Peyer's patch (tissue), 4 donors: ENCODE measurements at regions not wholly inside any gene's neighbourhood (a gene's known extent, or its start where the extent isn't known, plus 50 kb on each side); places are given as distances from the start of the nearest gene placed in this dataset.
"Not testable (repeated sequence)": the region's sequence is repeated elsewhere in the genome, so short reads cannot be mapped to it uniquely, and the experiment has no call there.

ENCODE experiments used
- DNase-seq, 3 donors: peaks; one replicate each; pipeline ENCODE4 v3.0.0-alpha.2; 2017 to 2019
- H3K27ac ChIP-seq, 4 donors: fragments of 200-600 bp; sonication (generic); one replicate each; pipeline ENCODE4 v1.5.1; 2016 to 2019
- H3K27me3 ChIP-seq, 2 donors: fragments of 200-600 bp; sonication (generic); one replicate each; pipeline ENCODE4 v1.5.1; 2019
- H3K36me3 ChIP-seq, 3 donors: fragments of 200-600 bp; sonication (generic); one replicate each; pipeline ENCODE4 v1.5.1; 2016 to 2019
- H3K4me1 ChIP-seq, 4 donors: fragments of 200-600 bp; sonication (generic); one replicate each; pipeline ENCODE4 v1.5.1; 2016 to 2019
- H3K4me3 ChIP-seq, 4 donors: fragments of 200-600 bp; sonication (generic); 1 replicate in 3 of 4; 2 replicates in 1 of 4; pipeline ENCODE4 v1.5.1; 2016 to 2019; ENCODE audit warnings: mild to moderate bottlenecking in 1 of 4
- H3K9me3 ChIP-seq, 4 donors: fragments of 200-600 bp; sonication (generic); one replicate each; pipeline ENCODE4 v1.5.1; 2016 to 2019; ENCODE audit warnings: mild to moderate bottlenecking in 1 of 4
- POLR2A ChIP-seq, 2 donors: fragments of 450-650 bp; IDR thresholded peaks; one replicate each; pipeline ENCODE4 v1.5.1; 2017; ENCODE audit warnings: antibody characterized with exemption in 2 of 2, mild to moderate bottlenecking in 2 of 2, moderate library complexity in 2 of 2
- TF ChIP-seq, protein P1 (sequence below), 6 experiments: fragments of 450-650 bp in 4 of 6; fragments of 200-600 bp in 2 of 6; sonication (generic) in 1 of 6; IDR thresholded peaks; one replicate each; pipeline ENCODE4 v1.5.1; 2017 to 2019; ENCODE audit warnings: antibody characterized with exemption in 6 of 6, mild to moderate bottlenecking in 3 of 6, moderate library complexity in 1 of 6

DNA sequence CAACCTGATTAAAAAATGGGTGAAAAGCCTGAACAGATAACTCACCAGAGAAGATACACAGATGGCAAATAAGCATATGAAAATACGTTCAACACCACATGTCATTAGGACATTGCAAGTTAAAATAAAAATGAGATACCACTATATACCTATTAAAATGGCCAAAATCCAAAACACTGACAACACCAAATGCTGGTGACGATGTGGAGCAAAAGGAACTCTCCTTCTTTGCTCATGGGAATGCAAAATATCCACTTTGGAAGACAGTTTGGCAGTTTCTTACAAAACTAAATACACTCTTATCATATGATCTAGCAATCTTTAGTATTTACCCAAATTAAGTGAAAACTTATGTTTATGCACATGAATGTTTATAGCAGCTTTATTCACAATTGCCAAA lies 100.5 kb upstream of the ARID1B start:
- Histone ChIP-seq H3K27ac (no peak overlapping the region), H3K4me3 (no peak overlapping the region)

DNA sequence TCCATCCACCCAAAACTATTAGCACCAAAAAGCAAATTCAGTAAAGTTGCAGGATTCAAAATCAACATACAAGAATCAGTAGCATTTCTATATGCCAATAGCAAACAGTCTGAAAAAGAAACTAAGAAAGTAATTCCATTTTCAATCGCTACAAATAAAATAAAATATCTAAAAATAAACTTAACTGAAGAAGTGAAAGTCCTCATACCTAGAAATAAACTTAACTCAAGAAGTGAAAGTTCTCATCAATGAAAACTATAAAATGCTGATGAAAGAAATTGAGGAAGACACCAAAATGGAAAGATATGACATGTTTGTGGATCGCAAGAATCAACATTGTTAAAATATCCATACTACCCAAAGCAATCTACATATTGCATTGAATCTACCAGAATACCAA lies 103.0 kb upstream of the ARID1B start:
- Histone ChIP-seq H3K36me3 (no peaks in the 10 kb centered on the region), H3K4me3 (no peak overlapping the region), H3K4me1 (no peaks in the 10 kb centered on the region), H3K9me3 (no peaks in the 10 kb centered on the region), H3K27me3 (no peaks in the 10 kb centered on the region), H3K27ac (no peak overlapping the region)
- DNase-seq, result no peak
- TF ChIP-seq POLR2A (IDR thresholded peaks at IDR 0.05), result no peak
- TF ChIP-seq, protein P1, sequence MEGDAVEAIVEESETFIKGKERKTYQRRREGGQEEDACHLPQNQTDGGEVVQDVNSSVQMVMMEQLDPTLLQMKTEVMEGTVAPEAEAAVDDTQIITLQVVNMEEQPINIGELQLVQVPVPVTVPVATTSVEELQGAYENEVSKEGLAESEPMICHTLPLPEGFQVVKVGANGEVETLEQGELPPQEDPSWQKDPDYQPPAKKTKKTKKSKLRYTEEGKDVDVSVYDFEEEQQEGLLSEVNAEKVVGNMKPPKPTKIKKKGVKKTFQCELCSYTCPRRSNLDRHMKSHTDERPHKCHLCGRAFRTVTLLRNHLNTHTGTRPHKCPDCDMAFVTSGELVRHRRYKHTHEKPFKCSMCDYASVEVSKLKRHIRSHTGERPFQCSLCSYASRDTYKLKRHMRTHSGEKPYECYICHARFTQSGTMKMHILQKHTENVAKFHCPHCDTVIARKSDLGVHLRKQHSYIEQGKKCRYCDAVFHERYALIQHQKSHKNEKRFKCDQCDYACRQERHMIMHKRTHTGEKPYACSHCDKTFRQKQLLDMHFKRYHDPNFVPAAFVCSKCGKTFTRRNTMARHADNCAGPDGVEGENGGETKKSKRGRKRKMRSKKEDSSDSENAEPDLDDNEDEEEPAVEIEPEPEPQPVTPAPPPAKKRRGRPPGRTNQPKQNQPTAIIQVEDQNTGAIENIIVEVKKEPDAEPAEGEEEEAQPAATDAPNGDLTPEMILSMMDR (IDR thresholded peaks at IDR 0.05), result no peak

More for the DNA sequence above, 100.5 kb upstream of the ARID1B start:
- Histone ChIP-seq H3K36me3 (no peaks in the 10 kb centered on the region), H3K4me1 (no peaks in the 10 kb centered on the region), H3K27me3 (no peaks in the 10 kb centered on the region), H3K9me3 (no peaks in the 10 kb centered on the region)
- no peak for DNase-seq
- TF ChIP-seq, protein P1 (IDR thresholded peaks at IDR 0.05), result no peak
- TF ChIP-seq POLR2A (IDR thresholded peaks at IDR 0.05), result no peak

DNA sequence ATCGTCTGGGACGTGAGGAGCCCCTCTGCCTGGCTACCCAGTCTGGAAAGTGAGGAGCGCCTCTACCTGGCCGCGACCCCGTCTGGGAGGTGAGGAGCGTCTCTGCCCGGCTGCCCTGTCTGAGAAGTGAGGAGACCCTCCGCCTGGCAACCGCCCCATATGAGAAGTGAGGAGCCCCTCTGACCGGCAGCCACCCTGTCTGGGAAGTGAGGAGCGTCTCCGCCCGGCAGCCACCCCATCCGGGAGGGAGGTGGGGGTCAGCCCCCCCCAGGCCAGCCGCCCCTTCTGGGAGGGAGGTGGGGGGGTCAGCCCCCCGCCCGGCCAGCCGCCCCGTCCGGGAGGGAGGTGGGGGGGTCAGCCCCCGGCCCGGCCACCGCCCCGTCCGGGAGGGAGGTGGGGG lies 107.1 kb upstream of the ARID1B start:
- not testable (repeated sequence) for H3K9me3 ChIP-seq, H3K27ac ChIP-seq

DNA sequence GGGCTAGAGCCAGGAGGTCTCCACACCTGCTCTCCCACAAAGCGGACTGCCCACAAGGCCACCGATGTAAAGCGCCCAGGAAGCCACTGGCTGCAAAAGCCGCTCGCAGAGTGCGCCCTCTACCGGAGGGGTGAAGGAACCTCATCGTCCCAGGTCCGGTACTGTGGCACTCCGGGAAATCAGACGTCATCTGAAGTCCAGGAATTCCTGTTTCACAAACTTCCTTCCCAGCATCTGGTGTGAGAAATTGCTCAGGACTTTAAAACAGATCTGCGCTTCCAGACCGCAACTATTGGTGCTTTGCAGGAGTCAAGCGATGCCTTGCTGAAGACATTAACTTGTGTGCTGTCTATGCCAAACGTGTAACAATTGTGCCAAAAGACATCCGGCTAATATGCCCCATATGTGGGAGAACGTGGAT lies 115.1 kb upstream of the ARID1B start:
- H3K4me3 ChIP-seq, result no peak overlapping the region
- no peak for TF ChIP-seq POLR2A (IDR thresholded peaks at IDR 0.05)
- TF ChIP-seq, protein P1 (IDR thresholded peaks at IDR 0.05), result peak in 4 of 6 experiments; percentile 39 to 67 (median 50)
- no peaks in the 10 kb centered on the region for H3K27me3 ChIP-seq
- no peak overlapping the region for H3K27ac ChIP-seq
- peak in 2 of 3 donors; percentile 56 to 65 for DNase-seq
- H3K4me1 ChIP-seq, result no peaks in the 10 kb centered on the region
- H3K9me3 ChIP-seq, result peaks cover 0 to 3% (median 0%) of the 10 kb centered on the region in 4 donors
- H3K36me3 ChIP-seq, result no peaks in the 10 kb centered on the region

More for the DNA sequence above, 107.1 kb upstream of the ARID1B start:
- H3K4me3 ChIP-seq, H3K36me3 ChIP-seq, H3K4me1 ChIP-seq, H3K27me3 ChIP-seq, DNase-seq: not testable (repeated sequence)

DNA sequence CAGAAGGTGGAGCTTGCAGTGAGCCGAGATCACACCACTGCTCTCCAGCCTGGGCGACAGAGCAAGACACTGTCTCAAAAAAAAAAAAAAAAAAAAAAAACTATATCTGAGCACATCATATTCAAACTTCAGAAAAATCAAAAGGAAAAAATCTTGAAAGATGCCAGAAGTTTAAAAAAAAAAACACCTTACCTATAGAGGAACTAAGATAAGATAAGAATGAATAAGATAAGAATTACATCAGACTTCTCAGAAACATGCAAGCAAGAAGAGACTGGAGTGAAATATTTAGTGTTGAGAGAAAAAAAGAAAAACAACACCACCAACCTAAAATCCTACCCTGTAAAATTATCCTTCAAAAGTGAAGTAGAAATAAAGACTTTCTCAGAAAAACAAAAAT lies 116.8 kb upstream of the ARID1B start:
- H3K9me3 ChIP-seq, result peaks cover 0 to 3% (median 0%) of the 10 kb centered on the region in 4 donors
- no peak for TF ChIP-seq POLR2A (IDR thresholded peaks at IDR 0.05)
- TF ChIP-seq, protein P1 (IDR thresholded peaks at IDR 0.05), result no peak
- no peak overlapping the region for H3K27ac ChIP-seq
- H3K4me3 ChIP-seq, result no peak overlapping the region
- DNase-seq, result no peak
- no peaks in the 10 kb centered on the region for H3K36me3 ChIP-seq
- H3K4me1 ChIP-seq, result no peaks in the 10 kb centered on the region
- no peaks in the 10 kb centered on the region for H3K27me3 ChIP-seq

DNA sequence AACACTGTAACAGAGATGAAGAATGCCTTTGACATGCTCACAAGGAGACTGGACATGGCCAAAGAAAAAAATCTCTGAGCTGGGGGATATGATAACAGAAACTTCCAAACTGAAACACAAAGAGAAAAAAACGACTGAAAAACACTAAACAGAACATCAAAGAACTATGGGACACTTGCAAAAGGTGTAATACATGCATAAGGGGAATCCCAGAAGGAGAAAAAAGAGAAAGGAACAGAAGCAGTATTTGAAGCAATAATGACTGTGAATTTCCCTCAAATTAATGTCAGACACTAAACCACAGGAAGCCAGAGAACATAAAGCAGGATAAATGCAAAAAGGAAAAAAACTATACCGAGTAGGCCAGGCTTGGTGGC lies 117.4 kb upstream of the ARID1B start:
- H3K27ac ChIP-seq, result no peak overlapping the region
- no peak for TF ChIP-seq POLR2A (IDR thresholded peaks at IDR 0.05)
- TF ChIP-seq, protein P1 (IDR thresholded peaks at IDR 0.05), result no peak

More for the DNA sequence above, 117.4 kb upstream of the ARID1B start:
- DNase-seq, result no peak
- H3K4me1 ChIP-seq, result no peaks in the 10 kb centered on the region
- no peak overlapping the region for H3K4me3 ChIP-seq
- no peaks in the 10 kb centered on the region for H3K36me3 ChIP-seq
- no peaks in the 10 kb centered on the region for H3K27me3 ChIP-seq
- peaks cover 0 to 3% (median 0%) of the 10 kb centered on the region in 4 donors for H3K9me3 ChIP-seq
